Tibial nerve (tissue), 4 donors: ENCODE measurements at regions not wholly inside any gene's neighbourhood (a gene's known extent, or its start where the extent isn't known, plus 50 kb on each side); places are given as distances from the start of the nearest gene placed in this dataset.
"Not testable (repeated sequence)": the region's sequence is repeated elsewhere in the genome, so short reads cannot be mapped to it uniquely, and the experiment has no call there.

Experiments
- DNase-seq, 2 donors: peaks; one replicate each; pipeline ENCODE4 v3.0.0-alpha.2; 2019; ENCODE audit warnings: low spot score in 2 of 2
- H3K27ac ChIP-seq, 4 donors: fragments of 200-600 bp; sonication (generic) in 3 of 4; one replicate each; pipeline ENCODE4 v1.5.1; 2017 to 2019; ENCODE audit warnings: mild to moderate bottlenecking in 1 of 4
- H3K27me3 ChIP-seq, 2 donors: fragments of 200-600 bp; sonication (generic) in 1 of 2; one replicate each; pipeline versions ENCODE4 v1.5.1 to v1.6.0; 2017 to 2019
- H3K36me3 ChIP-seq, 3 donors: fragments of 200-600 bp; sonication (generic); one replicate each; pipeline ENCODE4 v1.5.1; 2018 to 2019
- H3K4me1 ChIP-seq, 4 donors: fragments of 200-600 bp; sonication (generic) in 3 of 4; one replicate each; pipeline ENCODE4 v1.5.1; 2017 to 2019
- H3K4me3 ChIP-seq, 4 donors: fragments of 200-600 bp; sonication (generic) in 3 of 4; one replicate each; pipeline ENCODE4 v1.5.1; 2017 to 2019; ENCODE audit warnings: mild to moderate bottlenecking in 1 of 4, moderate library complexity in 1 of 4
- H3K9me3 ChIP-seq, 4 donors: fragments of 200-600 bp; sonication (generic) in 3 of 4; one replicate each; pipeline ENCODE4 v1.5.1; 2017 to 2019
- EP300 ChIP-seq, 2 donors: sonication (generic); formaldehyde crosslinking; IDR thresholded peaks; one replicate each; pipeline ENCODE4 v1.6.1; 2017; ENCODE audit warnings: antibody characterized with exemption in 2 of 2, mild to moderate bottlenecking in 1 of 2
- POLR2A ChIP-seq, 2 donors: fragments of 450-650 bp; IDR thresholded peaks; one replicate each; pipeline ENCODE4 v1.6.1; 2017; ENCODE audit warnings: antibody characterized with exemption in 2 of 2, mild to moderate bottlenecking in 2 of 2, moderate library complexity in 2 of 2
- WGBS, 2 donors: methylation state at CpG; one replicate each; pipeline ENCODE4 v1.1.5; 2018; 5-methylcytosine and 5-hydroxymethylcytosine counted together
- TF ChIP-seq, protein P1 (sequence below), 5 experiments: fragments of 200-600 bp in 3 of 5; fragments of 450-650 bp in 2 of 5; sonication (generic) in 3 of 5; IDR thresholded peaks; one replicate each; pipeline ENCODE4 v1.5.1; 2016 to 2019; ENCODE audit warnings: antibody characterized with exemption in 5 of 5, mild to moderate bottlenecking in 3 of 5, moderate library complexity in 2 of 5

DNA sequence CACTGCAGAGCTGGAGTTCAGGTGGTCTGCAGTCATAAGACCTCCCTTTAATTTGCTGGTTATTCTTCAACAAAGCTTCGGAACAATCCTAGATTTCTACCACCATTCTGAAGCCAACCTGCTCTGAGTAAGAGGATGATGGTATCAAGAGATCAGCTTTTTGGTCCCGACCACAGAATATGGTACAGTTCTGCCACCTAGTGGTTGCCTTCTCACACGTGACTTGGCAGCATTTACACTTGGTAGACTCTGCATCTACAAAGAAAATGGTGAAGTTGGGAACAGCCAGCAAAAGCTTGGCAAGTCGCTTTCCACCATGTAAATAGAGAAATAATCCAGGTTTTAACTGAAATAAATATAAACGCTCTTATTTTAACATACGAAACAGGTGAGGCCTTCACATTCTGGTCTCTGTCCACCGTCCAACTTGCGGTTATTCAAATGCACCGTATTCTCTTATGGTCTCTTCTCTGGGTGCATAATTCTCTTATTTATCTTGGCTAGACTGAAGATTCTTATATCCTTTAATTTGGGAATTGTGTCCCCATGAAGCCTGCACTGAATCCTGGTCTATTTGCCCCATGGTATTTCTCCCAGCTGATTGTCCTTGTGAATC lies 173.9 kb upstream of the GRM3 start:
- peak; percentile 21 to 73 for DNase-seq

DNA sequence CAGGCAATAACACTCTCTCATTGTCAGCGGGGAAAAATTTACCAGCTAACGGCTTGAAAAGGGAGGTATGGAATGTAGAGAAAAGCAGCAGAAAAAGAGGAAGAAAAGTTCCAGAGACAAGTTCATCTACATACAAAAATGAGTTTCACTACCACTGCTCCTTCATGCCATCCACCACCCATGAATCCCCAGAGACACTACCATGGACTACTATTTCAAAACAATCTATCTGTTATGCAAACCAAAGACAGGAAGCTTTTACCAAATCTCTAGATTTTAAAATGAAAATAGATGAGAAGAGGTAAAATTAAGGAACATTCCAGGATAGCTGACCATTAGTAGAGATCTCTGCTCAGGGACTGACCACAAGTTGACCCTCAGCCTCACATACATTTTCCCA lies 189.0 kb upstream of the GRM3 start:
- H3K4me3 ChIP-seq = no peak overlapping the region
- H3K27me3 ChIP-seq = no peaks in the 10 kb centered on the region
- TF ChIP-seq, protein P1, sequence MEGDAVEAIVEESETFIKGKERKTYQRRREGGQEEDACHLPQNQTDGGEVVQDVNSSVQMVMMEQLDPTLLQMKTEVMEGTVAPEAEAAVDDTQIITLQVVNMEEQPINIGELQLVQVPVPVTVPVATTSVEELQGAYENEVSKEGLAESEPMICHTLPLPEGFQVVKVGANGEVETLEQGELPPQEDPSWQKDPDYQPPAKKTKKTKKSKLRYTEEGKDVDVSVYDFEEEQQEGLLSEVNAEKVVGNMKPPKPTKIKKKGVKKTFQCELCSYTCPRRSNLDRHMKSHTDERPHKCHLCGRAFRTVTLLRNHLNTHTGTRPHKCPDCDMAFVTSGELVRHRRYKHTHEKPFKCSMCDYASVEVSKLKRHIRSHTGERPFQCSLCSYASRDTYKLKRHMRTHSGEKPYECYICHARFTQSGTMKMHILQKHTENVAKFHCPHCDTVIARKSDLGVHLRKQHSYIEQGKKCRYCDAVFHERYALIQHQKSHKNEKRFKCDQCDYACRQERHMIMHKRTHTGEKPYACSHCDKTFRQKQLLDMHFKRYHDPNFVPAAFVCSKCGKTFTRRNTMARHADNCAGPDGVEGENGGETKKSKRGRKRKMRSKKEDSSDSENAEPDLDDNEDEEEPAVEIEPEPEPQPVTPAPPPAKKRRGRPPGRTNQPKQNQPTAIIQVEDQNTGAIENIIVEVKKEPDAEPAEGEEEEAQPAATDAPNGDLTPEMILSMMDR (IDR thresholded peaks at IDR 0.05) = no peak
- no peak for TF ChIP-seq EP300 (IDR thresholded peaks at IDR 0.05)
- no peak for TF ChIP-seq POLR2A (IDR thresholded peaks at IDR 0.05)

More for the DNA sequence above, 173.9 kb upstream of the GRM3 start:
- no peak overlapping the region for H3K27ac ChIP-seq
- no peaks in the 10 kb centered on the region for H3K4me1 ChIP-seq
- no peak overlapping the region for H3K4me3 ChIP-seq
- H3K36me3 ChIP-seq = no peaks in the 10 kb centered on the region
- H3K27me3 ChIP-seq = no peaks in the 10 kb centered on the region
- no peaks in the 10 kb centered on the region for H3K9me3 ChIP-seq
- 46 to 50% methylated on average over 9 of the region's 9 CpGs for WGBS, 2 donors
- TF ChIP-seq, protein P1 (IDR thresholded peaks at IDR 0.05) = peak in 4 of 5 experiments; percentile 22 to 67 (median 46)
- no peak for TF ChIP-seq POLR2A (IDR thresholded peaks at IDR 0.05)
- no peak for TF ChIP-seq EP300 (IDR thresholded peaks at IDR 0.05)

DNA sequence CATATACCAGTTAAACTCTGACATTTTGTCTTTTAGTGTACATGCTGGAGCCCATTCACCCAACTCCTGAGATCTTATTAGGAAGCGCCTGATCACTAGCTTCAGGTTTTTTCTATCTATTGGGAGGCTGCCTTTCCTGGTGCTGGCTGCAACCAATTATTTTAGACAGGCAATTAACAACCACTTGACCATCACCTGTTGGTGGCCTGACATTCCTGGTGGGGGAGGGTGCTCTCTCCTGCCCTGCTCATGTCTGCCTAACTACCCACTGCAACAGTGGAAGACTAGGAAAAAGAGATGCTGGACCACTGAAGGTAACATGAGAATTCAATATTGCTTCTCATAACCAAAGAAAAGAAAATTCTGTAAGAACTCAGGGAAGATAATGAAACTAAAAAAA lies 190.3 kb upstream of the GRM3 start:
- Histone ChIP-seq H3K36me3 (no peaks in the 10 kb centered on the region), H3K9me3 (no peaks in the 10 kb centered on the region), H3K4me1 (no peaks in the 10 kb centered on the region), H3K4me3 (no peak overlapping the region), H3K27ac (no peak overlapping the region), H3K27me3 (no peaks in the 10 kb centered on the region)
- TF ChIP-seq, protein P1 (IDR thresholded peaks at IDR 0.05) = no peak
- TF ChIP-seq POLR2A (IDR thresholded peaks at IDR 0.05) (no peak), EP300 (IDR thresholded peaks at IDR 0.05) (no peak)
- DNase-seq = no peak
- 95 to 100% methylated on average over 1 of the region's 1 CpG for WGBS, 2 donors

More for the DNA sequence above, 189.0 kb upstream of the GRM3 start:
- H3K9me3 ChIP-seq = no peaks in the 10 kb centered on the region
- DNase-seq = no peak
- H3K27ac ChIP-seq = no peak overlapping the region
- WGBS, 2 donors = 82 to 85% methylated on average over 2 of the region's 2 CpGs
- no peaks in the 10 kb centered on the region for H3K36me3 ChIP-seq
- no peaks in the 10 kb centered on the region for H3K4me1 ChIP-seq

DNA sequence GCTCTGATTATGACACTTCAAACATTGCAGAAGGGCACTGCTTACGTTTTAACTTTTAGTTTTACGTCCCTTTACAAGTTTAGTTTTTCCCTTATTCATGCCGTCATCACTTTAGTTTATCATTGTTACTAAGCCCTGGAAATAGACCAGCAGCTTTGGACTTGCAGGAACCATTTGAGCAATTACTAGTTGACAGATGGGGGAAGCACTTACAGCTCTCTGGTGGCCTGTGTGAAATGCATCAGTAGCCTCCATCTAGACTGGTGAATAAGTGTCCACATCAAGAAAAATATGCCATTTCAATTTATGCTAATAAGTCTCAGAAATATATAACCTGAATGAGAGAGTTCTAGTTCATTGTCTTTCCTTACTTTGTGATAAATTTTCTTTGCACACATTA lies 194.9 kb upstream of the GRM3 start:
- Histone ChIP-seq H3K9me3 (no peaks in the 10 kb centered on the region), H3K27ac (no peak overlapping the region), H3K36me3 (no peaks in the 10 kb centered on the region), H3K4me3 (no peak overlapping the region), H3K4me1 (no peaks in the 10 kb centered on the region), H3K27me3 (no peaks in the 10 kb centered on the region)
- no peak for DNase-seq
- no peak for TF ChIP-seq EP300 (IDR thresholded peaks at IDR 0.05)
- WGBS, 2 donors = 66 to 75% methylated on average over 3 of the region's 3 CpGs

DNA sequence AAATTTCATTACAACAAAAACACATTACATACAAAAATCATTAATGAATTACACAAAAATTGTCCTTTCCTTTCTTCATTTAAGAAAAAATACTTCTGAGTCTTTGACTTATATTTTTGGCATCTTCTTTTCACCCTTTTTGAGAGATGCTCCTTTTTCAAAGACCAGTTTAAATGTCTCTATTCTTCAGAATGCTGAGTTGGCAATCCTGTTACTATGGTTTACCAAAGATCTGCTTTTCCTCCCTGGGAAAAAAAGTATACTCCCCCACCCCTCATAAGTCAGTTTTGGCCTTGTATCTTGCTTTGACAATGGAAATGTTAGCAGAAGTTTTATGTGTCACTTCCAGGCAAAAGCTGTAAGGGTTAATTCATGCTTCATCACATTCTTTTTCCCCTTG lies 198.4 kb upstream of the GRM3 start:
- Histone ChIP-seq H3K9me3 (no peaks in the 10 kb centered on the region), H3K4me1 (no peaks in the 10 kb centered on the region), H3K36me3 (no peaks in the 10 kb centered on the region), H3K27ac (no peak overlapping the region), H3K4me3 (no peak overlapping the region), H3K27me3 (no peaks in the 10 kb centered on the region)
- no peak for TF ChIP-seq POLR2A (IDR thresholded peaks at IDR 0.05)
- TF ChIP-seq, protein P1 (IDR thresholded peaks at IDR 0.05) = no peak
- no peak for TF ChIP-seq EP300 (IDR thresholded peaks at IDR 0.05)
- no peak for DNase-seq

DNA sequence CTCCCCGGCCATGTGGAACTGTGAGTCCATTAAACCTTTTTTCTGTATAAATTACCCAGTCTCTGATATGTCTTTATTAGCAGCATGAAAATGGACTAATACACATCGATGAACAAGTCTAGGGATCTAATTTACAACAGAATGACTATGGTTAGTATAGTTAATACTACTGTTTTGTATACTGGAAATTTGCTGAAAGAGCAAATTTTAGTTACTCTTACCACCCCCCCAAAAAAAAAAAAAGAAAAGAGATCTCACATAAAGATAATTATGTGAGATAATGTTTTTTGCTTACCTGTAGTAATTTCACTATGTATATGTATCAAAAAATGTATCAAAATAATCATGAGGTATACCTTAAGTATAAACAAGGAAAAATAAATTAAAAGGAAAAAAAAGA lies 199.5 kb upstream of the GRM3 start:
- DNase-seq = no peak
- TF ChIP-seq POLR2A (IDR thresholded peaks at IDR 0.05) = no peak
- TF ChIP-seq, protein P1 (IDR thresholded peaks at IDR 0.05) = no peak
- no peak for TF ChIP-seq EP300 (IDR thresholded peaks at IDR 0.05)

DNA sequence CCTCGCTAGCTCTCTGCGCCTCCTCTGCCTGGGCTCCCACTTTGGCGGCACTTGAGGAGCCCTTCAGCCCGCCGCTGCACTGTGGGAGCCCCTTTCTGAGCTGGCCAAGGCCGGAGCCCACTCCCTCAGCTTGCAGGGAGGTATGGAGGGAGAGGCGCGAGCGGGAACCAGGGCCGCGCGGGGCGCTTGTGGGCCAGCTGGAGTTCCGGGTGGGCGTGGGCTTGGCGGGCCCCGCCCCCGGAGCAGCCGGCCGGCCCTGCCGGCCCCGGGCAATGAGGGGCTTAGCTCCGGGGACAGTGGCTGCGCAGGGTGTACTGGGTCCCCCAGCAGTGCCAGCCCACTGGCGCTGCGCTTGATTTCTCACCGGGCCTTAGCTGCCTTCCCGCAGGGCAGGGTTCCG lies 203.3 kb upstream of the GRM3 start:
- not testable (repeated sequence) for H3K4me1 ChIP-seq, H3K36me3 ChIP-seq, H3K9me3 ChIP-seq, H3K27ac ChIP-seq, DNase-seq, H3K27me3 ChIP-seq, H3K4me3 ChIP-seq
- WGBS, 2 donors = 94% methylated on average over 22 to 24 of the region's 29 CpGs

More for the DNA sequence above, 199.5 kb upstream of the GRM3 start:
- WGBS, 2 donors = 93 to 97% methylated on average over 2 of the region's 2 CpGs
- Histone ChIP-seq H3K4me1 (no peaks in the 10 kb centered on the region), H3K4me3 (no peak overlapping the region), H3K27ac (no peak overlapping the region), H3K36me3 (no peaks in the 10 kb centered on the region), H3K27me3 (no peaks in the 10 kb centered on the region), H3K9me3 (no peaks in the 10 kb centered on the region)
